ENCODE measurements at regions not wholly inside any gene's neighbourhood (a gene's known extent, or its start where the extent isn't known, plus 50 kb on each side); places are given as distances from the start of the nearest gene placed in this dataset.

- peaks cover 0 to 7% of the 10 kb centered on the region in 2 experiments; a peak in 2 of 4 replicates for H3K79me1 ChIP-seq (ENCODE audit: low read depth in 1 of 2, low read length in 2 of 2)
- no peak for ATAC-seq (ENCODE audit: low read depth)
- peak overlapping the region; percentile 82 for H3K14ac ChIP-seq (replicated peaks; ENCODE audit: low read depth, low read length)
- peak overlapping the region; percentile 84 to 88; a peak in 2 of 4 replicates for H4K8ac ChIP-seq (ENCODE audit: low read depth in 2 of 2, low read length in 2 of 2)
- dilution Hi-C loops (cut with HindIII; ENCODE audit: low sequenced_read_pairs, unreplicated experiment) (no loop called here), in situ Hi-C loops (cut with MboI; ENCODE audit: low sequenced_read_pairs) (no loop called here), intact Hi-C loops (cut with micrococcal nuclease) (loop anchor here (10.0 kb wide), 1 partner anchor 277 kb away; no protein-coding TSS in a partner anchor)
- peak overlapping the region; percentile 66 for H2AK9ac ChIP-seq (replicated peaks; ENCODE audit: low read depth, low read length, poor library complexity)
- H2AK5ac ChIP-seq (ENCODE audit: low read depth, low read length) = peak overlapping the region; percentile 89
- peak overlapping the region; percentile 46 for H2AFZ ChIP-seq (replicated peaks; ENCODE audit: low read length, poor library complexity)
- H3K4me2 ChIP-seq (ENCODE audit: low read depth, low read length) = no peak overlapping the region
- H3K27me3 ChIP-seq (ENCODE audit: control insufficient read depth, insufficient read depth, low read length) = no peaks in the 10 kb centered on the region
- 97% methylated on average over 5 of the region's 8 CpGs; no CpG with 5 or more reads in 1 of the 2 experiments for WGBS, 2 experiments (ENCODE audit: extremely low coverage in 2 of 2, insufficient read length in 1 of 2)
- H3K4ac ChIP-seq (ENCODE audit: low read depth, low read length) = peak overlapping the region; percentile 83
- H3K18ac ChIP-seq (ENCODE audit: low read depth, low read length) = peak overlapping the region; percentile 39; the same call in 1 of the 2 replicates
- H3K9ac ChIP-seq (ENCODE audit: low read depth, low read length) = no peak overlapping the region
- H3K4me1 ChIP-seq (ENCODE audit: control insufficient read depth, insufficient read depth, low read length) = 0 out of 2 replicates have a peak, but pooled peaks cover 2% of the 10 kb centered on the region
- BruUV-seq (replicated peaks) = no TSS peak
- peak overlapping the region; percentile 78 for H2BK120ac ChIP-seq (ENCODE audit: low read depth, low read length)
- peak overlapping the region; percentile 95; the same call in 2 of the 3 replicates for H2BK15ac ChIP-seq (ENCODE audit: low read depth, low read length)
- H2BK20ac ChIP-seq (ENCODE audit: low read depth, low read length) = peak overlapping the region; percentile 69
- no peak for TF ChIP-seq MAFK (IDR thresholded peaks at IDR 0.05; ENCODE audit: low read depth, low read length)
- no peak for TF ChIP-seq SMC3 (IDR thresholded peaks at IDR 0.05; ENCODE audit: low read depth, low read length)
- no peak for TF ChIP-seq CEBPB (IDR thresholded peaks at IDR 0.05; ENCODE audit: low read depth, low read length)
- no peak for TF ChIP-seq RAD21 (IDR thresholded peaks at IDR 0.05; ENCODE audit: low read length)
- TF ChIP-seq RFX5 (IDR thresholded peaks at IDR 0.05; ENCODE audit: low read depth, low read length) = no peak
- no peak for TF ChIP-seq RCOR1 (IDR thresholded peaks at IDR 0.05; ENCODE audit: insufficient replicate concordance, low read length)
- TF ChIP-seq POLR2A (IDR thresholded peaks at IDR 0.05; ENCODE audit: low read depth, low read length) = no peak
- TF ChIP-seq NFE2L2 (IDR thresholded peaks at IDR 0.05; ENCODE audit: low read depth, low read length) = no peak
- no peak for TF ChIP-seq MAZ (IDR thresholded peaks at IDR 0.05; ENCODE audit: borderline replicate concordance, low read depth, low read length)
- no peak for TF ChIP-seq CHD1 (IDR thresholded peaks at IDR 0.05; ENCODE audit: low read depth, low read length)
- no peak for TF ChIP-seq FOS (IDR thresholded peaks at IDR 0.05; ENCODE audit: low read depth, low read length)
- TF ChIP-seq, protein P1, sequence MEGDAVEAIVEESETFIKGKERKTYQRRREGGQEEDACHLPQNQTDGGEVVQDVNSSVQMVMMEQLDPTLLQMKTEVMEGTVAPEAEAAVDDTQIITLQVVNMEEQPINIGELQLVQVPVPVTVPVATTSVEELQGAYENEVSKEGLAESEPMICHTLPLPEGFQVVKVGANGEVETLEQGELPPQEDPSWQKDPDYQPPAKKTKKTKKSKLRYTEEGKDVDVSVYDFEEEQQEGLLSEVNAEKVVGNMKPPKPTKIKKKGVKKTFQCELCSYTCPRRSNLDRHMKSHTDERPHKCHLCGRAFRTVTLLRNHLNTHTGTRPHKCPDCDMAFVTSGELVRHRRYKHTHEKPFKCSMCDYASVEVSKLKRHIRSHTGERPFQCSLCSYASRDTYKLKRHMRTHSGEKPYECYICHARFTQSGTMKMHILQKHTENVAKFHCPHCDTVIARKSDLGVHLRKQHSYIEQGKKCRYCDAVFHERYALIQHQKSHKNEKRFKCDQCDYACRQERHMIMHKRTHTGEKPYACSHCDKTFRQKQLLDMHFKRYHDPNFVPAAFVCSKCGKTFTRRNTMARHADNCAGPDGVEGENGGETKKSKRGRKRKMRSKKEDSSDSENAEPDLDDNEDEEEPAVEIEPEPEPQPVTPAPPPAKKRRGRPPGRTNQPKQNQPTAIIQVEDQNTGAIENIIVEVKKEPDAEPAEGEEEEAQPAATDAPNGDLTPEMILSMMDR (conservative IDR thresholded peaks at IDR 0.05; ENCODE audit: low read depth, low read length) = no peak
- peaks cover 3% of the 10 kb centered on the region; the same call in 1 of the 2 replicates for H3K9me1 ChIP-seq (ENCODE audit: insufficient read depth, low read length)
- peak overlapping the region; percentile 88 for H4K91ac ChIP-seq (ENCODE audit: insufficient read depth, low read depth, low read length)
- no peak overlapping the region for H3K56ac ChIP-seq (ENCODE audit: extremely low read depth, insufficient read depth, low read length)
- H3K27ac ChIP-seq (ENCODE audit: insufficient read depth, low read length) = peak overlapping the region; percentile 9; the same call in 1 of the 2 replicates
- H4K20me1 ChIP-seq (ENCODE audit: insufficient read depth, low read length) = no peaks in the 10 kb centered on the region
- no peaks in the 10 kb centered on the region for H3K9me3 ChIP-seq (ENCODE audit: control insufficient read depth, insufficient read depth, low read length)
- CTCF ChIA-PET = interaction anchor here (1.5 kb wide), 1 partner anchor 11 kb away, joined by 3 read pairs; no protein-coding TSS in a partner anchor
- H4K5ac ChIP-seq (ENCODE audit: low read depth, low read length) = peak overlapping the region; percentile 62
- no peak for DNase-seq
- H3K4me3 ChIP-seq (ENCODE audit: insufficient read depth, low read depth, low read length) = no peak overlapping the region
- POLR2A ChIA-PET (ENCODE audit: unreplicated experiment) = no interaction called here
- H3K23ac ChIP-seq (ENCODE audit: low read depth, low read length) = peak overlapping the region; percentile 56; the same call in 1 of the 2 replicates
- no peaks in the 10 kb centered on the region for H3K36me3 ChIP-seq (ENCODE audit: control insufficient read depth, insufficient read depth, low read length)
- H2BK5ac ChIP-seq (ENCODE audit: low read depth, low read length, poor library complexity, severe bottlenecking) = peak overlapping the region; percentile 8
Observed at GRCh38 chr6:163861627-163862026, 447.1 kb downstream of the QKI start.

All from IMR-90 (cell line).